NT2/D1 (cell line): ENCODE measurements at regions not wholly inside any gene's neighbourhood (a gene's known extent, or its start where the extent isn't known, plus 50 kb on each side); places are given as distances from the start of the nearest gene placed in this dataset.

ENCODE experiments used
- DNase-seq: peaks from one replicate; pipeline ENCODE4 v3.0.0-alpha.2; 2011; ENCODE audit warnings: low read depth, low spot score
- H3K27me3 ChIP-seq: 2 replicates; pipeline ENCODE4 v1.6.0; 2011; ENCODE audit warnings: mild to moderate bottlenecking; ENCODE audit not compliant: insufficient read length, insufficient read depth
- H3K36me3 ChIP-seq: 2 replicates; pipeline ENCODE4 v1.6.1; 2011; ENCODE audit warnings: mild to moderate bottlenecking, low read length, mixed read lengths; ENCODE audit not compliant: insufficient read depth, insufficient read length
- H3K4me1 ChIP-seq: 2 replicates; pipeline ENCODE4 v1.5.1; 2011; ENCODE audit not compliant: insufficient read depth, insufficient read length
- H3K4me3 ChIP-seq: 2 replicates; pipeline ENCODE4 v1.5.1; 2011; ENCODE audit warnings: low read depth; ENCODE audit not compliant: insufficient read length
- H3K9ac ChIP-seq: 2 replicates; pipeline ENCODE4 v1.6.0; 2011; ENCODE audit warnings: low read depth; ENCODE audit not compliant: insufficient read length
- H3K9me3 ChIP-seq: 2 replicates; pipeline ENCODE4 v1.5.1; 2011; ENCODE audit warnings: mild to moderate bottlenecking, low read length; ENCODE audit not compliant: insufficient read depth
- SUZ12 ChIP-seq: IDR thresholded peaks from 2 replicates; pipeline ENCODE4 v1.6.1; 2011; ENCODE audit not compliant: insufficient read length, insufficient read depth; ENCODE audit errors: extremely low read depth
- YY1 ChIP-seq: IDR thresholded peaks from 2 replicates; pipeline ENCODE4 v1.6.1; 2011; ENCODE audit not compliant: insufficient read length, insufficient read depth
- ZNF274 ChIP-seq: IDR thresholded peaks from 2 replicates; pipeline ENCODE4 v1.6.1; 2011; ENCODE audit warnings: mild to moderate bottlenecking, low read depth, low read length

- no peaks in the 10 kb centered on the region for H3K4me1 ChIP-seq
- TF ChIP-seq YY1: no peak
- TF ChIP-seq SUZ12: no peak
- TF ChIP-seq ZNF274: no peak
- H3K36me3 ChIP-seq: no peaks in the 10 kb centered on the region
- H3K9me3 ChIP-seq: no peaks in the 10 kb centered on the region
- no peak overlapping the region for H3K9ac ChIP-seq
- no peak for DNase-seq
- no peak overlapping the region for H3K4me3 ChIP-seq
- no peaks in the 10 kb centered on the region for H3K27me3 ChIP-seq
These were observed 328.3 kb downstream of the TMEM167A start for GRCh38 chr5:82748688-82749460.

- no peak for DNase-seq
- no peaks in the 10 kb centered on the region for H3K9me3 ChIP-seq
- H3K4me3 ChIP-seq: no peak overlapping the region
- TF ChIP-seq ZNF274: no peak
- no peak for TF ChIP-seq SUZ12
- no peak for TF ChIP-seq YY1
- H3K36me3 ChIP-seq: no peaks in the 10 kb centered on the region
- no peak overlapping the region for H3K9ac ChIP-seq
- no peaks in the 10 kb centered on the region for H3K4me1 ChIP-seq
- no peaks in the 10 kb centered on the region for H3K27me3 ChIP-seq
These were observed 329.2 kb downstream of the TMEM167A start for GRCh38 chr5:82747986-82748385.

GRCh38 chr5:82745016-82745415 is 332.2 kb downstream of the TMEM167A start:
- DNase-seq: no peak
- Histone ChIP-seq H3K9ac (no peak overlapping the region), H3K9me3 (no peaks in the 10 kb centered on the region), H3K27me3 (no peaks in the 10 kb centered on the region), H3K4me3 (no peak overlapping the region), H3K36me3 (no peaks in the 10 kb centered on the region), H3K4me1 (no peaks in the 10 kb centered on the region)
- TF ChIP-seq SUZ12 (no peak), ZNF274 (no peak), YY1 (no peak)

GRCh38 chr5:82738681-82739269 is 338.4 kb downstream of the TMEM167A start:
- no peaks in the 10 kb centered on the region for H3K4me1 ChIP-seq
- no peak overlapping the region for H3K9ac ChIP-seq
- no peak overlapping the region for H3K4me3 ChIP-seq
- H3K27me3 ChIP-seq: no peaks in the 10 kb centered on the region
- no peak for DNase-seq
- TF ChIP-seq ZNF274 (no peak), SUZ12 (no peak), YY1 (no peak)
- H3K36me3 ChIP-seq: no peaks in the 10 kb centered on the region
- no peaks in the 10 kb centered on the region for H3K9me3 ChIP-seq

- Histone ChIP-seq H3K4me3 (no peak overlapping the region), H3K9me3 (no peaks in the 10 kb centered on the region), H3K36me3 (no peaks in the 10 kb centered on the region), H3K4me1 (no peaks in the 10 kb centered on the region), H3K27me3 (no peaks in the 10 kb centered on the region), H3K9ac (no peak overlapping the region)
- DNase-seq: no peak
- TF ChIP-seq ZNF274 (no peak), SUZ12 (no peak), YY1 (no peak)
These were observed 341.9 kb downstream of the TMEM167A start for GRCh38 chr5:82735160-82735789.

GRCh38 chr5:82734347-82734746 is 342.8 kb downstream of the TMEM167A start:
- TF ChIP-seq SUZ12 (no peak), YY1 (no peak), ZNF274 (no peak)
- Histone ChIP-seq H3K4me1 (no peaks in the 10 kb centered on the region), H3K9ac (no peak overlapping the region), H3K9me3 (no peaks in the 10 kb centered on the region), H3K4me3 (no peak overlapping the region), H3K36me3 (no peaks in the 10 kb centered on the region), H3K27me3 (no peaks in the 10 kb centered on the region)
- DNase-seq: no peak

GRCh38 chr5:82730913-82731312 is 346.3 kb downstream of the TMEM167A start:
- Histone ChIP-seq H3K4me1 (no peaks in the 10 kb centered on the region), H3K9me3 (no peaks in the 10 kb centered on the region), H3K4me3 (no peak overlapping the region), H3K36me3 (no peaks in the 10 kb centered on the region), H3K27me3 (no peaks in the 10 kb centered on the region), H3K9ac (no peak overlapping the region)
- DNase-seq: no peak
- TF ChIP-seq SUZ12 (no peak), ZNF274 (no peak), YY1 (no peak)
